OCI-LY7 (cell line): ENCODE measurements at regions not wholly inside any gene's neighbourhood (a gene's known extent, or its start where the extent isn't known, plus 50 kb on each side); places are given as distances from the start of the nearest gene placed in this dataset.

ENCODE experiments used
- EZH2phosphoT487 ChIP-seq: fragments of 200-600 bp; sonication (generic); IDR thresholded peaks from 2 replicates; pipeline ENCODE4 v1.6.1; 2018; ENCODE audit warnings: low read depth, borderline replicate concordance, mild to moderate bottlenecking, mixed run types, antibody characterized with exemption, low read length, moderate library complexity, mixed read lengths
- TF ChIP-seq, protein P1 (sequence below): fragments of 200-600 bp; sonication (generic); conservative IDR thresholded peaks from 2 replicates; pipeline ENCODE4 v1.5.1; 2014; ENCODE audit warnings: mild to moderate bottlenecking, antibody characterized with exemption, low read length, moderate library complexity, mixed read lengths

- TF ChIP-seq, protein P1, sequence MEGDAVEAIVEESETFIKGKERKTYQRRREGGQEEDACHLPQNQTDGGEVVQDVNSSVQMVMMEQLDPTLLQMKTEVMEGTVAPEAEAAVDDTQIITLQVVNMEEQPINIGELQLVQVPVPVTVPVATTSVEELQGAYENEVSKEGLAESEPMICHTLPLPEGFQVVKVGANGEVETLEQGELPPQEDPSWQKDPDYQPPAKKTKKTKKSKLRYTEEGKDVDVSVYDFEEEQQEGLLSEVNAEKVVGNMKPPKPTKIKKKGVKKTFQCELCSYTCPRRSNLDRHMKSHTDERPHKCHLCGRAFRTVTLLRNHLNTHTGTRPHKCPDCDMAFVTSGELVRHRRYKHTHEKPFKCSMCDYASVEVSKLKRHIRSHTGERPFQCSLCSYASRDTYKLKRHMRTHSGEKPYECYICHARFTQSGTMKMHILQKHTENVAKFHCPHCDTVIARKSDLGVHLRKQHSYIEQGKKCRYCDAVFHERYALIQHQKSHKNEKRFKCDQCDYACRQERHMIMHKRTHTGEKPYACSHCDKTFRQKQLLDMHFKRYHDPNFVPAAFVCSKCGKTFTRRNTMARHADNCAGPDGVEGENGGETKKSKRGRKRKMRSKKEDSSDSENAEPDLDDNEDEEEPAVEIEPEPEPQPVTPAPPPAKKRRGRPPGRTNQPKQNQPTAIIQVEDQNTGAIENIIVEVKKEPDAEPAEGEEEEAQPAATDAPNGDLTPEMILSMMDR: no peak
- no peak for TF ChIP-seq EZH2phosphoT487
Observed at GRCh38 chrX:104411800-104412199, 154.2 kb upstream of the IL1RAPL2 start.
